HL-60 (cell line): ENCODE measurements at regions not wholly inside any gene's neighbourhood (a gene's known extent, or its start where the extent isn't known, plus 50 kb on each side); places are given as distances from the start of the nearest gene placed in this dataset.

Experiments used
- DNase-seq, 2 experiments: peaks; one replicate each; pipeline ENCODE4 v3.0.0-alpha.2; 2010 to 2020; ENCODE audit warnings: low read depth in 1 of 2, low spot score in 1 of 2
- H3K27ac ChIP-seq: fragments of 250-450 bp; sonication (Bioruptor Pico); replicated peaks from 2 replicates; pipeline ENCODE4 v1.5.1; 2020; ENCODE audit warnings: mild to moderate bottlenecking, moderate library complexity
- H3K27me3 ChIP-seq: fragments of 250-450 bp; sonication (Bioruptor Pico); 2 replicates; pipeline ENCODE4 v1.5.1; 2021; ENCODE audit warnings: mild to moderate bottlenecking, moderate library complexity; ENCODE audit not compliant: insufficient read depth, poor library complexity, severe bottlenecking
- H3K4me3 ChIP-seq: replicated peaks from 2 replicates; pipeline ENCODE4 v1.5.1; 2011; ENCODE audit warnings: mild to moderate bottlenecking, control low read depth, low read length; ENCODE audit not compliant: insufficient read depth
- GABPA ChIP-seq: IDR thresholded peaks from 2 replicates; pipeline ENCODE4 v1.6.1; 2012; ENCODE audit warnings: low read depth
- POLR2AphosphoS5 ChIP-seq: IDR thresholded peaks from 2 replicates; pipeline ENCODE4 v1.6.1; 2012; ENCODE audit warnings: low read depth
- SPI1 ChIP-seq: IDR thresholded peaks from 2 replicates; pipeline ENCODE4 v1.6.1; 2012; ENCODE audit warnings: low read depth, mild to moderate bottlenecking, borderline replicate concordance
- TF ChIP-seq, protein P1 (sequence below): IDR thresholded peaks from one replicate; pipeline ENCODE4 v1.5.1; 2011; ENCODE audit warnings: low read length, control low read depth, inconsistent platforms; ENCODE audit not compliant: insufficient read depth
- TF ChIP-seq, protein P2 (sequence below): IDR thresholded peaks from 2 replicates; pipeline ENCODE4 v1.6.1; 2012; ENCODE audit warnings: low read depth; ENCODE audit not compliant: insufficient replicate concordance

DNA sequence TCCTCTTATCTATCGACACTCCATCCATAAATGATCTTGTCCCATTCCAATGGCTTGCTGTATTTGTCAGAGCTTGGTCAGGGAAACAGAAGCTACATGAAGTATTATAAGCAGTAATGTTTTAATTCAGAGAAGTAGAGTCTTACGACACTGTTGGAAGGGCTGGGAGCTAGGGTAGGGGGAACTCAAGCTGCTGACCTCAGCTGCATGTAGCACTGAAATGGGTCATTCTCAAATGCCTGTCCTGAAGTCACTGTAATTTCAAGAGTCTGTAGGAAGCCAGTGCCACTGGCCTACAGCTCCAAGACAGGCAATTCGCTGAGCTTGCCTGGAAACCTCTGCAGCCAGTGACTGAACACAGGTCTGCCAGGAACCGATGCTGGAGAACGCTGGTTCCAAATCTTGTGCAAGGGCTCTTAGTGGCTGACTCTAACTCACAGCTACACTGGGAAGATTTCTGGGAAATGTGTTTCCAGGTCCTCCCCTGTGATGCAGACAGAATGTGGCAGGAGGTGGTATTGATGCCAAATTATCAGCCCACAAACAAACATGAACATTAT, 532.4 kb downstream of the CCDC171 start:
- no peak overlapping the region for H3K27ac ChIP-seq
- TF ChIP-seq, protein P1, sequence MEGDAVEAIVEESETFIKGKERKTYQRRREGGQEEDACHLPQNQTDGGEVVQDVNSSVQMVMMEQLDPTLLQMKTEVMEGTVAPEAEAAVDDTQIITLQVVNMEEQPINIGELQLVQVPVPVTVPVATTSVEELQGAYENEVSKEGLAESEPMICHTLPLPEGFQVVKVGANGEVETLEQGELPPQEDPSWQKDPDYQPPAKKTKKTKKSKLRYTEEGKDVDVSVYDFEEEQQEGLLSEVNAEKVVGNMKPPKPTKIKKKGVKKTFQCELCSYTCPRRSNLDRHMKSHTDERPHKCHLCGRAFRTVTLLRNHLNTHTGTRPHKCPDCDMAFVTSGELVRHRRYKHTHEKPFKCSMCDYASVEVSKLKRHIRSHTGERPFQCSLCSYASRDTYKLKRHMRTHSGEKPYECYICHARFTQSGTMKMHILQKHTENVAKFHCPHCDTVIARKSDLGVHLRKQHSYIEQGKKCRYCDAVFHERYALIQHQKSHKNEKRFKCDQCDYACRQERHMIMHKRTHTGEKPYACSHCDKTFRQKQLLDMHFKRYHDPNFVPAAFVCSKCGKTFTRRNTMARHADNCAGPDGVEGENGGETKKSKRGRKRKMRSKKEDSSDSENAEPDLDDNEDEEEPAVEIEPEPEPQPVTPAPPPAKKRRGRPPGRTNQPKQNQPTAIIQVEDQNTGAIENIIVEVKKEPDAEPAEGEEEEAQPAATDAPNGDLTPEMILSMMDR = no peak
- TF ChIP-seq SPI1 = no peak
- no peak for TF ChIP-seq GABPA
- no peak for TF ChIP-seq POLR2AphosphoS5
- TF ChIP-seq, protein P2, sequence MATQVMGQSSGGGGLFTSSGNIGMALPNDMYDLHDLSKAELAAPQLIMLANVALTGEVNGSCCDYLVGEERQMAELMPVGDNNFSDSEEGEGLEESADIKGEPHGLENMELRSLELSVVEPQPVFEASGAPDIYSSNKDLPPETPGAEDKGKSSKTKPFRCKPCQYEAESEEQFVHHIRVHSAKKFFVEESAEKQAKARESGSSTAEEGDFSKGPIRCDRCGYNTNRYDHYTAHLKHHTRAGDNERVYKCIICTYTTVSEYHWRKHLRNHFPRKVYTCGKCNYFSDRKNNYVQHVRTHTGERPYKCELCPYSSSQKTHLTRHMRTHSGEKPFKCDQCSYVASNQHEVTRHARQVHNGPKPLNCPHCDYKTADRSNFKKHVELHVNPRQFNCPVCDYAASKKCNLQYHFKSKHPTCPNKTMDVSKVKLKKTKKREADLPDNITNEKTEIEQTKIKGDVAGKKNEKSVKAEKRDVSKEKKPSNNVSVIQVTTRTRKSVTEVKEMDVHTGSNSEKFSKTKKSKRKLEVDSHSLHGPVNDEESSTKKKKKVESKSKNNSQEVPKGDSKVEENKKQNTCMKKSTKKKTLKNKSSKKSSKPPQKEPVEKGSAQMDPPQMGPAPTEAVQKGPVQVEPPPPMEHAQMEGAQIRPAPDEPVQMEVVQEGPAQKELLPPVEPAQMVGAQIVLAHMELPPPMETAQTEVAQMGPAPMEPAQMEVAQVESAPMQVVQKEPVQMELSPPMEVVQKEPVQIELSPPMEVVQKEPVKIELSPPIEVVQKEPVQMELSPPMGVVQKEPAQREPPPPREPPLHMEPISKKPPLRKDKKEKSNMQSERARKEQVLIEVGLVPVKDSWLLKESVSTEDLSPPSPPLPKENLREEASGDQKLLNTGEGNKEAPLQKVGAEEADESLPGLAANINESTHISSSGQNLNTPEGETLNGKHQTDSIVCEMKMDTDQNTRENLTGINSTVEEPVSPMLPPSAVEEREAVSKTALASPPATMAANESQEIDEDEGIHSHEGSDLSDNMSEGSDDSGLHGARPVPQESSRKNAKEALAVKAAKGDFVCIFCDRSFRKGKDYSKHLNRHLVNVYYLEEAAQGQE = no peak
- no peak for DNase-seq

DNA sequence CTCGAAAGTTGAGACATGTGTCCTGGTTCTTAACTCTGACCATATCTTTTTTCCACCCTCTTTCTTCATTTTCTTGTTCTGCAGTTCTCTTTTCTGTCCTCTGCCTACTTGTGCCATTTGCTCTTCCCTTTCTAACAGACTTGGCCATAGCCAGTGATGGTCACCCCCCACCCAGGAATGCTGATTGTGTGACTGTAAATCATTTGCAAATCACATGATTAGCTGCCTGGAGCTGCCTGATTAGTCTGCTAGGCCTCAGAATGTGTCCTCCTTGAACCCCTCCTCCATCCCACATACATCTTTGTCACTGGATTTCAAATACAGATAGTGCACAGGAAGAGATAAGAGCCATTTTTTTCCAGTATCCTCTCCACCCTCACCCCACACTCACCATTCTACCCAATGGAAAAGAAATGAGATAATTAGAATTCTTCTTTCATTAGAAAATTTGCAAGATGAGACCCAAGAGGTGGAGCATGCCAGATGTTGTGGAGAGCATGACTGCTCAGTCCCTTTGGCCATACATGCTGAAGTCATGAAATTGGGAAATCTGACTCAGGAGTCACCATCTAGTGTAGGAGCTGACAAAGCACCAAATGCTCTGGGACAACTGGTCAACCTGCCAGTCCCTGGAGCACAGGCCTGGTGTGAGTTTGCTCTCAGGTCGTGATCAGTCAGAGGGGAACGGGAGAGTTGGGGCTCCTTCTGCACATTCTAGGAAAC, 538.2 kb downstream of the CCDC171 start:
- Histone ChIP-seq H3K4me3 (no peak overlapping the region), H3K27me3 (no peaks in the 10 kb centered on the region), H3K27ac (no peak overlapping the region)
- TF ChIP-seq, protein P1 = no peak
- TF ChIP-seq SPI1 (no peak), POLR2AphosphoS5 (no peak), GABPA (no peak)
- TF ChIP-seq, protein P2 = no peak
- no peak for DNase-seq

More for the DNA sequence above, 532.4 kb downstream of the CCDC171 start:
- Histone ChIP-seq H3K27me3 (no peaks in the 10 kb centered on the region), H3K4me3 (no peak overlapping the region)

DNA sequence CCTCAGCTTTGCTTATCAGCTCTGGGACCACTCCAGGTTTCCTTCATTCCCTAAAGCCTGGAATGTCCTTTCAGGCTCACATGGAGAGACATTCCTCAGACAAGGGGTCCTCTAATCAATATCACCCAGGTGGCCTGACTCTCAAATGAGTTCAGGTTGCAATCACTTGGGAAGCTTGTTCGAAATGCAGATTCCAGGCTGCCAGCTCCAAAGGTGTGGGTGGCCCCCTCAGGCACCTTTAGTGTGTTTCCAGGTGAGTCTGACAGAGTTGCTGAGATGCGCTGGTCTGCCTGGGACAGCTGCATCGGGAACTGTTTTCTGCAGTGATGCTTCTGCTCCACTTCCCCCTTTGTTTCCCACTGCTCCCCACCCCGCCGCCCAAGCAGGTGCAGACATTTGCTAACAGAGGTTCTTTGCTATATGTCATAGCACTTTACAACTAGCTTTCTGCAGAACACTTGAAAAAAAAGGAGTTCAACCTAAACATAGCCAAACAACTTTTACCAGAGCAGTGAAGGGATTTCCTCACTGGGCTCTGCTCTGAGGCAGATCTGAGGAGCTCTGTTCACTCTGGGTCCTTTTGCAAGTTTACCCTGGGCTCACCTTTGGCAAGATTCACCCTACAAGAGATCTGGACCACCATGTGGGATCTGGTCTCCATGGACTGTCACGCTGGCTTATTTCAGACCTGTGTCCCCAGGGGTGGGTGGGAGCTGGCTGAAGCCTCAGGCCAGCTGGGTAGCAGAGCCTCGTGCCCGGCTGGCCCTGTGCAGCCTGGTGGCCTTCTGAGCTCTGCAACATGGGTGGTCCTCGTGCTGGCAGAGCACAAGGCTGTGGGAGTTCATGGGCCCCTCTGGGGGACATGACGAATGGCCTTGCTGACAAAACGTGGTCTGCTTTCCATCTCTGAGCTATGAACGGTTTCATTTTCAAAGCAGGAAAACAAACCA, 539.6 kb downstream of the CCDC171 start:
- no peak for DNase-seq
- no peaks in the 10 kb centered on the region for H3K27me3 ChIP-seq
- TF ChIP-seq, protein P2 = no peak
- TF ChIP-seq, protein P1 = no peak
- TF ChIP-seq POLR2AphosphoS5 (no peak), GABPA (no peak), SPI1 (no peak)
- no peak overlapping the region for H3K4me3 ChIP-seq
- no peak overlapping the region for H3K27ac ChIP-seq
